Endothelial cell of umbilical vein (primary cell): ENCODE measurements at regions not wholly inside any gene's neighbourhood (a gene's known extent, or its start where the extent isn't known, plus 50 kb on each side); places are given as distances from the start of the nearest gene placed in this dataset.
A peak's percentile ranks its signal among the peaks of the same experiment; 100 is the strongest.

Experiments
- BruUV-seq: library from RNA; stranded (reverse); fragments of 400-500 nt; replicated peaks from 2 replicates; lab custom pipeline; 2021; lab: Mats Ljungman, UMichigan
- CTCF ChIA-PET: fragments of 300-600, 350-600 bp; sonication (Branson Sonifier 250); formaldehyde crosslinking; loops from one replicate; lab custom pipeline; 2021; ENCODE audit warnings: antibody characterized with exemption, inconsistent platforms; lab: Charles Lee
- POLR2A ChIA-PET: fragments of 300-600, 350-600 bp; sonication (Branson Sonifier 250); formaldehyde crosslinking; loops from one replicate; lab custom pipeline; 2021; ENCODE audit warnings: antibody characterized with exemption, inconsistent platforms; lab: Charles Lee
- DNase-seq: peaks from one replicate; pipeline ENCODE4 v3.0.0-alpha.2; 2011; ENCODE audit warnings: low read depth, low spot score
- FAIRE-seq: peaks from 2 replicates; lab custom pipeline; 2011; peaks lifted over from hg19 to GRCh38; lab: Jason Lieb, UNC
- H2AFZ ChIP-seq: 2 replicates; pipeline ENCODE4 v1.6.0; 2012; ENCODE audit warnings: low read depth, low read length, control low read depth, inconsistent platforms
- H3K27ac ChIP-seq: 2 replicates; pipeline ENCODE4 v1.5.1; 2011; ENCODE audit warnings: low read depth, mild to moderate bottlenecking, control low read depth, low read length, moderate library complexity; ENCODE audit not compliant: insufficient read depth
- H3K27me3 ChIP-seq, 2 experiments: 2 replicates each; pipeline versions ENCODE4 v1.6.0 to v1.6.1; 2011; ENCODE audit warnings: low read length in 2 of 2, mixed read lengths in 1 of 2; ENCODE audit not compliant: control insufficient read depth in 2 of 2, insufficient read depth in 2 of 2
- H3K36me3 ChIP-seq, 2 experiments: 2 replicates in 1 of 2; 3 replicates in 1 of 2; pipeline ENCODE4 v1.5.1; 2011; ENCODE audit warnings: low read length in 2 of 2, mild to moderate bottlenecking in 1 of 2, moderate library complexity in 1 of 2; ENCODE audit not compliant: control insufficient read depth in 2 of 2, insufficient read depth in 2 of 2; ENCODE audit errors: extremely low read depth in 1 of 2
- H3K4me1 ChIP-seq: 3 replicates; pipeline ENCODE4 v1.5.1; 2011; ENCODE audit warnings: mild to moderate bottlenecking, low read length; ENCODE audit not compliant: control insufficient read depth, insufficient read depth; ENCODE audit errors: extremely low read depth
- H3K4me2 ChIP-seq: 2 replicates; pipeline ENCODE4 v1.6.1; 2011; ENCODE audit warnings: low read length, control low read depth, mixed read lengths; ENCODE audit not compliant: insufficient read depth
- H3K4me3 ChIP-seq, 3 experiments: fragments of 200-600 bp in 1 of 3; sonication (generic), shearing (Covaris generic) in 1 of 3; replicated peaks in 1 of 3; 2 replicates each; pipeline ENCODE4 v1.5.1; 2011 to 2016; ENCODE audit warnings: control low read depth in 3 of 3, low read length in 3 of 3, mild to moderate bottlenecking in 2 of 3, inconsistent platforms in 1 of 3, low read depth in 1 of 3, moderate library complexity in 1 of 3; ENCODE audit not compliant: insufficient read depth in 1 of 3
- H3K79me2 ChIP-seq: 2 replicates; pipeline ENCODE4 v1.6.0; 2012; ENCODE audit warnings: low read length, inconsistent platforms; ENCODE audit not compliant: control insufficient read depth, insufficient read depth
- H3K9ac ChIP-seq: replicated peaks from 2 replicates; pipeline ENCODE3; 2011; ENCODE audit warnings: low read length, control low read depth; ENCODE audit not compliant: insufficient read depth; ENCODE audit errors: extremely low read depth
- H3K9me1 ChIP-seq: replicated peaks from 3 replicates; pipeline ENCODE4 v1.6.0; 2011; ENCODE audit warnings: mild to moderate bottlenecking, low read length; ENCODE audit not compliant: control insufficient read depth, insufficient read depth; ENCODE audit errors: extremely low read depth
- H3K9me3 ChIP-seq: replicated peaks from 2 replicates; pipeline ENCODE4 v1.5.1; 2012; ENCODE audit warnings: low read length, inconsistent platforms; ENCODE audit not compliant: control insufficient read depth, insufficient read depth
- H4K20me1 ChIP-seq: replicated peaks from 2 replicates; pipeline ENCODE3; 2011; ENCODE audit warnings: mild to moderate bottlenecking, low read length; ENCODE audit not compliant: control insufficient read depth, insufficient read depth; ENCODE audit errors: extremely low read depth
- EZH2 ChIP-seq: IDR thresholded peaks from 2 replicates; pipeline ENCODE4 v1.6.1; 2012; ENCODE audit warnings: borderline replicate concordance, low read depth, mild to moderate bottlenecking, moderate library complexity, low read length, inconsistent platforms; ENCODE audit not compliant: severe bottlenecking
- FOS ChIP-seq: IDR thresholded peaks from 2 replicates; pipeline ENCODE4 v1.6.1; 2011; ENCODE audit warnings: mild to moderate bottlenecking, low read length, moderate library complexity, borderline replicate concordance; ENCODE audit not compliant: insufficient read depth
- GATA2 ChIP-seq: IDR thresholded peaks from 2 replicates; pipeline ENCODE4 v1.7.0; 2011; ENCODE audit warnings: low read depth, mild to moderate bottlenecking, moderate library complexity, mixed read lengths, low read length; ENCODE audit not compliant: insufficient read length, insufficient read depth
- JUN ChIP-seq: IDR thresholded peaks from 2 replicates; pipeline ENCODE4 v1.6.1; 2011; ENCODE audit warnings: borderline replicate concordance, low read depth; ENCODE audit not compliant: insufficient read length, insufficient read depth
- MYC ChIP-seq: IDR thresholded peaks from one replicate; pipeline ENCODE4 v1.6.1; 2011; ENCODE audit warnings: mild to moderate bottlenecking, low read depth, low read length
- POLR2A ChIP-seq: IDR thresholded peaks from 2 replicates; pipeline ENCODE4 v1.6.1; 2012; ENCODE audit warnings: low read depth, mild to moderate bottlenecking, control low read depth, low read length
- POLR2AphosphoS5 ChIP-seq: IDR thresholded peaks from 2 replicates; pipeline ENCODE4 v1.6.1; 2012; ENCODE audit warnings: low read depth, mild to moderate bottlenecking, control low read depth, low read length, moderate library complexity; ENCODE audit not compliant: insufficient read depth
- dilution Hi-C: fragments of 300-500 bp; cut with MboI; formaldehyde crosslinking; loops from one replicate; pipeline ENCODE4 v1.15.0; 2019; ENCODE audit warnings: low sequenced_read_pairs; ENCODE audit not compliant: extremely low pct_ligation_motif_present
- intact Hi-C: fragments of 100-400 bp; cut with micrococcal nuclease; formaldehyde crosslinking; loops from one replicate; pipeline ENCODE4 v1.10.0; 2022
- TF ChIP-seq, protein P1 (sequence below), 2 donors: IDR thresholded peaks; 1 replicate in 1 of 2; 2 replicates in 1 of 2; pipeline ENCODE4 v1.5.1; 2011; ENCODE audit warnings: low read length in 2 of 2, mild to moderate bottlenecking in 2 of 2, moderate library complexity in 2 of 2, control low read depth in 1 of 2, inconsistent platforms in 1 of 2, low read depth in 1 of 2; ENCODE audit not compliant: insufficient read depth in 1 of 2; ENCODE audit errors: extremely low read depth in 1 of 2
- TF ChIP-seq, protein P2 (sequence below): IDR thresholded peaks from 2 replicates; pipeline ENCODE4 v1.6.1; 2011; ENCODE audit not compliant: insufficient read depth, insufficient read length

DNA sequence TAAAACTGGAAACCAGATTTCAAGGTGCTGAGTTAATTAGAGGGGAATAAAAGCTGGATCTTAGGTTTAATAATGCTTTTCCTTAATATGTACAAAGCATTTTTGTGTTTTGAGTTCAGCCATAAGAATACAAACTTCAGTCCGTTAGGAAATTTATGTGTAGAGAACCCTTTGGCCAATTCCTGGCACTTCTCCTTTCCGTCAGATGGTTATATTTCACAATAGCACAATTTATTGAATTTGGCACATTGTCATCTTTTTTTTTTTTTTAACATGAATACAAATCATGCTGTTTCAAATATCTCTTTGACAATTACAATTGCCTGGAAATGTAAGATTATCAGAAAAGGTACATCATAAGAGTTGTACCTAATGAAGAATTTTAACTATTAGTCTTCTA is 56.2 kb upstream of the DDHD1 start:
- DNase-seq, result peak; percentile 54
- CTCF ChIA-PET, result no interaction called here
- intact Hi-C loops (no loop called here), dilution Hi-C loops (no loop called here)
- Histone ChIP-seq H3K4me1 (no peaks in the 10 kb centered on the region), H3K9me1 (no peaks in the 10 kb centered on the region), H3K4me3 (no peak overlapping the region), H2AFZ (no peak overlapping the region), H3K27me3 (peaks cover 0 to 2% of the 10 kb centered on the region in 2 experiments), H3K9me3 (no peaks in the 10 kb centered on the region), H3K4me2 (no peak overlapping the region), H3K27ac (no peak overlapping the region), H3K79me2 (no peaks in the 10 kb centered on the region), H4K20me1 (no peaks in the 10 kb centered on the region), H3K9ac (no peak overlapping the region), H3K36me3 (no peaks in the 10 kb centered on the region)
- BruUV-seq, result no TSS peak
- FAIRE-seq, result peak; percentile 15
- TF ChIP-seq POLR2AphosphoS5 (no peak), EZH2 (no peak), FOS (no peak), MYC (no peak), GATA2 (no peak), JUN (no peak), POLR2A (no peak)
- TF ChIP-seq, protein P1, sequence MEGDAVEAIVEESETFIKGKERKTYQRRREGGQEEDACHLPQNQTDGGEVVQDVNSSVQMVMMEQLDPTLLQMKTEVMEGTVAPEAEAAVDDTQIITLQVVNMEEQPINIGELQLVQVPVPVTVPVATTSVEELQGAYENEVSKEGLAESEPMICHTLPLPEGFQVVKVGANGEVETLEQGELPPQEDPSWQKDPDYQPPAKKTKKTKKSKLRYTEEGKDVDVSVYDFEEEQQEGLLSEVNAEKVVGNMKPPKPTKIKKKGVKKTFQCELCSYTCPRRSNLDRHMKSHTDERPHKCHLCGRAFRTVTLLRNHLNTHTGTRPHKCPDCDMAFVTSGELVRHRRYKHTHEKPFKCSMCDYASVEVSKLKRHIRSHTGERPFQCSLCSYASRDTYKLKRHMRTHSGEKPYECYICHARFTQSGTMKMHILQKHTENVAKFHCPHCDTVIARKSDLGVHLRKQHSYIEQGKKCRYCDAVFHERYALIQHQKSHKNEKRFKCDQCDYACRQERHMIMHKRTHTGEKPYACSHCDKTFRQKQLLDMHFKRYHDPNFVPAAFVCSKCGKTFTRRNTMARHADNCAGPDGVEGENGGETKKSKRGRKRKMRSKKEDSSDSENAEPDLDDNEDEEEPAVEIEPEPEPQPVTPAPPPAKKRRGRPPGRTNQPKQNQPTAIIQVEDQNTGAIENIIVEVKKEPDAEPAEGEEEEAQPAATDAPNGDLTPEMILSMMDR (IDR thresholded peaks at IDR 0.05; ENCODE audit: extremely low read depth in 1 of 2, insufficient read depth in 1 of 2, low read depth in 1 of 2, low read length in 2 of 2), result no peak
- TF ChIP-seq, protein P2, sequence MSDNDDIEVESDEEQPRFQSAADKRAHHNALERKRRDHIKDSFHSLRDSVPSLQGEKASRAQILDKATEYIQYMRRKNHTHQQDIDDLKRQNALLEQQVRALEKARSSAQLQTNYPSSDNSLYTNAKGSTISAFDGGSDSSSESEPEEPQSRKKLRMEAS, result no peak
- POLR2A ChIA-PET, result no interaction called here
